Caco-2 (cell line): ENCODE measurements at regions not wholly inside any gene's neighbourhood (a gene's known extent, or its start where the extent isn't known, plus 50 kb on each side); places are given as distances from the start of the nearest gene placed in this dataset.

Source experiments
- BruUV-seq: library from RNA; stranded (reverse); fragments of 400-500 nt; replicated peaks from 2 replicates; lab custom pipeline; 2021; lab: Mats Ljungman, UMichigan
- CTCF ChIA-PET: fragments of 300-600 bp; sonication (Branson Sonifier 250); formaldehyde crosslinking; loops from one replicate; lab custom pipeline; 2022; ENCODE audit warnings: antibody characterized with exemption; lab: Charles Lee
- POLR2A ChIA-PET: fragments of 300-600 bp; sonication (Branson Sonifier 250); formaldehyde crosslinking; loops from one replicate; lab custom pipeline; 2022; ENCODE audit warnings: antibody characterized with exemption; lab: Charles Lee
- DNase-seq, 2 experiments: peaks; one replicate each; pipeline versions ENCODE4 v3.0.0 to v3.0.0-alpha.2; 2020 to 2022
- H3K27me3 ChIP-seq: replicated peaks from 2 replicates; pipeline ENCODE4 v1.6.0; 2011; ENCODE audit warnings: low read length; ENCODE audit not compliant: control insufficient read depth, insufficient read depth
- H3K36me3 ChIP-seq: 2 replicates; pipeline ENCODE4 v1.5.1; 2011; ENCODE audit warnings: low read length; ENCODE audit not compliant: control insufficient read depth, insufficient read depth
- H3K4me1 ChIP-seq: fragments of 250-450 bp; sonication (Bioruptor Pico); 2 replicates; pipeline ENCODE4 v1.5.1; 2020; ENCODE audit warnings: mild to moderate bottlenecking
- H3K4me3 ChIP-seq: 2 replicates; pipeline ENCODE4 v1.5.1; 2011; ENCODE audit warnings: low read depth, mild to moderate bottlenecking, control low read depth, low read length
- H3K9me3 ChIP-seq: fragments of 250-450 bp; sonication (Bioruptor Pico); 2 replicates; pipeline ENCODE4 v1.5.1; 2020; ENCODE audit warnings: mild to moderate bottlenecking, moderate library complexity
- H3K27ac Mint-ChIP-seq: one replicate; pipeline ENCODE4 v1.8.0; 2022; ENCODE audit warnings: mixed read lengths; ENCODE audit not compliant: unreplicated experiment
- H3K27me3 Mint-ChIP-seq: one replicate; pipeline ENCODE4 v1.8.0; 2022; ENCODE audit warnings: mixed read lengths; ENCODE audit not compliant: insufficient read depth, unreplicated experiment
- H3K36me3 Mint-ChIP-seq: one replicate; pipeline ENCODE4 v1.8.0; 2022; ENCODE audit warnings: mild to moderate bottlenecking, mixed read lengths; ENCODE audit not compliant: insufficient read depth, unreplicated experiment
- H3K4me1 Mint-ChIP-seq: one replicate; pipeline ENCODE4 v1.8.0; 2022; ENCODE audit warnings: low read depth, mixed read lengths; ENCODE audit not compliant: unreplicated experiment
- H3K4me3 Mint-ChIP-seq: one replicate; pipeline ENCODE4 v1.8.0; 2022; ENCODE audit warnings: mild to moderate bottlenecking, moderate library complexity, mixed read lengths; ENCODE audit not compliant: unreplicated experiment
- H3K9me3 Mint-ChIP-seq: one replicate; pipeline ENCODE4 v1.8.0; 2022; ENCODE audit warnings: mixed read lengths; ENCODE audit not compliant: unreplicated experiment
- intact Hi-C: fragments of 100-400 bp; cut with micrococcal nuclease; formaldehyde crosslinking; loops from one replicate; pipeline ENCODE4 v1.10.0; 2022; ENCODE audit not compliant: unreplicated experiment
- TF ChIP-seq, protein P1 (sequence below), 2 experiments: fragments of 200-600 bp in 1 of 2; IDR thresholded peaks; 1 replicate in 1 of 2; 2 replicates in 1 of 2; pipeline versions ENCODE4 v1.5.1 to v1.8.0; 2011 to 2022; ENCODE audit warnings: antibody characterized with exemption in 1 of 2, control low read depth in 1 of 2, inconsistent platforms in 1 of 2, low read depth in 1 of 2, low read length in 1 of 2, mild to moderate bottlenecking in 1 of 2, moderate library complexity in 1 of 2; ENCODE audit not compliant: insufficient read depth in 1 of 2, severe bottlenecking in 1 of 2, unreplicated experiment in 1 of 2

DNA sequence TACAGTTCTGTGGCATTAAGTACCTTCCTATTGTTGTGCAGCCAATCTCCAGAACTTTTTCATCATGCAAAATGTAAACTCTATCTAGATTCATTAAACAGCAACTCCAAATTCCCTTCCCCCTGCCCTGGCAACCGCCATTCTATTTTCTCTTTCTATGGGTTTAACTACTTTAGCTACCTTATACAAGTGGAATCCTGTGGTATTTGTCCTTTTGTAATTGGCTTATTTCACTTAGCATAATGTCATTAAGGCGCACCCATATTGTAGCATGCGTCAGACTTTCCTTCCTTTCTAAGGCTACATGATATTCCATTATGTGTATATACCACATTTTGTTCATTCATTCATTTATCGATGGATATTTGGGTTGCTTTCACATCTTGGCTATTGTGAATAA lies 142.4 kb downstream of the CAAP1 start:
- H3K9me3 Mint-ChIP-seq, result no peaks in the 10 kb centered on the region
- no peaks in the 10 kb centered on the region for H3K4me1 ChIP-seq
- DNase-seq, result no peak
- TF ChIP-seq, protein P1, sequence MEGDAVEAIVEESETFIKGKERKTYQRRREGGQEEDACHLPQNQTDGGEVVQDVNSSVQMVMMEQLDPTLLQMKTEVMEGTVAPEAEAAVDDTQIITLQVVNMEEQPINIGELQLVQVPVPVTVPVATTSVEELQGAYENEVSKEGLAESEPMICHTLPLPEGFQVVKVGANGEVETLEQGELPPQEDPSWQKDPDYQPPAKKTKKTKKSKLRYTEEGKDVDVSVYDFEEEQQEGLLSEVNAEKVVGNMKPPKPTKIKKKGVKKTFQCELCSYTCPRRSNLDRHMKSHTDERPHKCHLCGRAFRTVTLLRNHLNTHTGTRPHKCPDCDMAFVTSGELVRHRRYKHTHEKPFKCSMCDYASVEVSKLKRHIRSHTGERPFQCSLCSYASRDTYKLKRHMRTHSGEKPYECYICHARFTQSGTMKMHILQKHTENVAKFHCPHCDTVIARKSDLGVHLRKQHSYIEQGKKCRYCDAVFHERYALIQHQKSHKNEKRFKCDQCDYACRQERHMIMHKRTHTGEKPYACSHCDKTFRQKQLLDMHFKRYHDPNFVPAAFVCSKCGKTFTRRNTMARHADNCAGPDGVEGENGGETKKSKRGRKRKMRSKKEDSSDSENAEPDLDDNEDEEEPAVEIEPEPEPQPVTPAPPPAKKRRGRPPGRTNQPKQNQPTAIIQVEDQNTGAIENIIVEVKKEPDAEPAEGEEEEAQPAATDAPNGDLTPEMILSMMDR (IDR thresholded peaks at IDR 0.05; ENCODE audit: insufficient read depth in 1 of 2, low read depth in 1 of 2, low read length in 1 of 2, severe bottlenecking in 1 of 2, unreplicated experiment in 1 of 2), result no peak
- no TSS peak for BruUV-seq
- CTCF ChIA-PET, result no interaction called here
- POLR2A ChIA-PET, result no interaction called here
- H3K4me3 Mint-ChIP-seq, result no peak overlapping the region
- H3K4me1 Mint-ChIP-seq, result no peaks in the 10 kb centered on the region
- no peak overlapping the region for H3K27ac Mint-ChIP-seq
- no peaks in the 10 kb centered on the region for H3K36me3 Mint-ChIP-seq
- no peaks in the 10 kb centered on the region for H3K27me3 Mint-ChIP-seq
- H3K4me3 ChIP-seq, result no peak overlapping the region
- intact Hi-C loops, result no loop called here
- no peaks in the 10 kb centered on the region for H3K27me3 ChIP-seq
- no peaks in the 10 kb centered on the region for H3K9me3 ChIP-seq
- no peaks in the 10 kb centered on the region for H3K36me3 ChIP-seq

- Mint-ChIP-seq H3K27ac (no peak overlapping the region), H3K4me3 (no peak overlapping the region), H3K27me3 (no peaks in the 10 kb centered on the region), H3K4me1 (no peaks in the 10 kb centered on the region), H3K36me3 (no peaks in the 10 kb centered on the region), H3K9me3 (no peaks in the 10 kb centered on the region)
- no peak for DNase-seq
- Histone ChIP-seq H3K4me3 (no peak overlapping the region), H3K9me3 (no peaks in the 10 kb centered on the region), H3K36me3 (no peaks in the 10 kb centered on the region), H3K27me3 (no peaks in the 10 kb centered on the region), H3K4me1 (no peaks in the 10 kb centered on the region)
- intact Hi-C loops, result no loop called here
- no TSS peak for BruUV-seq
- POLR2A ChIA-PET, result no interaction called here
- CTCF ChIA-PET, result no interaction called here
- TF ChIP-seq, protein P1 (IDR thresholded peaks at IDR 0.05; ENCODE audit: insufficient read depth in 1 of 2, low read depth in 1 of 2, low read length in 1 of 2, severe bottlenecking in 1 of 2, unreplicated experiment in 1 of 2), result no peak
These were observed 144.0 kb downstream of the CAAP1 start for GRCh38 chr9:26748449-26749058.

- POLR2A ChIA-PET, result no interaction called here
- intact Hi-C loops, result no loop called here
These were observed 145.0 kb downstream of the CAAP1 start for GRCh38 chr9:26747611-26748010.

More at GRCh38 chr9:26747611-26748010, 145.0 kb downstream of the CAAP1 start:
- no peak overlapping the region for H3K4me3 ChIP-seq
- H3K9me3 ChIP-seq, result no peaks in the 10 kb centered on the region
- H3K4me1 Mint-ChIP-seq, result no peaks in the 10 kb centered on the region
- no peaks in the 10 kb centered on the region for H3K4me1 ChIP-seq
- H3K9me3 Mint-ChIP-seq, result no peaks in the 10 kb centered on the region
- H3K27me3 ChIP-seq, result no peaks in the 10 kb centered on the region
- no peaks in the 10 kb centered on the region for H3K36me3 ChIP-seq
- no peaks in the 10 kb centered on the region for H3K27me3 Mint-ChIP-seq
- TF ChIP-seq, protein P1 (IDR thresholded peaks at IDR 0.05; ENCODE audit: insufficient read depth in 1 of 2, low read depth in 1 of 2, low read length in 1 of 2, severe bottlenecking in 1 of 2, unreplicated experiment in 1 of 2), result no peak
- no peak overlapping the region for H3K4me3 Mint-ChIP-seq
- DNase-seq, result no peak
- BruUV-seq, result no TSS peak
- H3K27ac Mint-ChIP-seq, result no peak overlapping the region
- no peaks in the 10 kb centered on the region for H3K36me3 Mint-ChIP-seq
- CTCF ChIA-PET, result no interaction called here
